ENCODE measurements at regions not wholly inside any gene's neighbourhood (a gene's known extent, or its start where the extent isn't known, plus 50 kb on each side); places are given as distances from the start of the nearest gene placed in this dataset.
"Not testable (repeated sequence)": the region's sequence is repeated elsewhere in the genome, so short reads cannot be mapped to it uniquely, and the experiment has no call there.

- no peak for DNase-seq
These were observed 297.9 kb downstream of the GATA3 start for GRCh38 chr10:8352171-8353075.

- no peak for DNase-seq
These were observed 301.8 kb downstream of the GATA3 start for GRCh38 chr10:8356283-8356682.

- no peak for DNase-seq
These were observed 305.0 kb downstream of the GATA3 start for GRCh38 chr10:8359467-8359866.

GRCh38 chr10:8360365-8360764 lies 305.9 kb downstream of the GATA3 start:
- DNase-seq, result no peak

- DNase-seq, result no peak
These were observed 306.5 kb downstream of the GATA3 start for GRCh38 chr10:8360814-8361509.

GRCh38 chr10:8361510-8361844 lies 307.0 kb downstream of the GATA3 start:
- no peak for DNase-seq

- DNase-seq, result no peak
These were observed 311.7 kb downstream of the GATA3 start for GRCh38 chr10:8365935-8366911.

GRCh38 chr10:8367672-8368411 lies 313.4 kb downstream of the GATA3 start:
- not testable (repeated sequence) for DNase-seq

- no peak for DNase-seq
These were observed 315.2 kb downstream of the GATA3 start for GRCh38 chr10:8369666-8370065.

GRCh38 chr10:8374334-8374733 lies 319.8 kb downstream of the GATA3 start:
- DNase-seq, result no peak

- no peak for DNase-seq
These were observed 320.6 kb downstream of the GATA3 start for GRCh38 chr10:8375137-8375536.

GRCh38 chr10:8378198-8378983 lies 323.9 kb downstream of the GATA3 start:
- no peak for DNase-seq

GRCh38 chr10:8379906-8380832 lies 325.7 kb downstream of the GATA3 start:
- no peak for DNase-seq

- DNase-seq, result no peak
These were observed 326.5 kb downstream of the GATA3 start for GRCh38 chr10:8380833-8381496.

- no peak for DNase-seq
These were observed 332.3 kb downstream of the GATA3 start for GRCh38 chr10:8386781-8387180.

- no peak for DNase-seq
These were observed 335.1 kb downstream of the GATA3 start for GRCh38 chr10:8389630-8390029.

GRCh38 chr10:8392216-8392615 lies 337.7 kb downstream of the GATA3 start:
- no peak for DNase-seq

- no peak for DNase-seq
These were observed 339.0 kb downstream of the GATA3 start for GRCh38 chr10:8393531-8393930.

GRCh38 chr10:8396675-8397074 lies 342.2 kb downstream of the GATA3 start:
- DNase-seq, result no peak

GRCh38 chr10:8398771-8399170 lies 344.3 kb downstream of the GATA3 start:
- no peak for DNase-seq
